WTC11 (cell line): ENCODE measurements at regions not wholly inside any gene's neighbourhood (a gene's known extent, or its start where the extent isn't known, plus 50 kb on each side); places are given as distances from the start of the nearest gene placed in this dataset.

Experiments
- ATAC-seq: fragments of 200-7000 bp; cut with Tn5 transposase; 2 replicates; pipeline ENCODE4 v1.10.0; 2021; ENCODE audit warnings: mild to moderate bottlenecking, moderate library complexity
- CTCF ChIA-PET: fragments of 300-600 bp; sonication (Branson Sonifier 250); formaldehyde crosslinking; loops from one replicate; lab custom pipeline; 2021; ENCODE audit warnings: antibody characterized with exemption; lab: Charles Lee
- POLR2A ChIA-PET: fragments of 350-600 bp; sonication (Branson Sonifier 250); formaldehyde crosslinking; loops from one replicate; lab custom pipeline; 2021; ENCODE audit warnings: antibody characterized with exemption; lab: Charles Lee
- DNase-seq: peaks from one replicate; pipeline ENCODE4 v3.0.0; 2021; ENCODE audit warnings: low spot score
- H3K27ac Mint-ChIP-seq: 2 replicates; pipeline ENCODE4 v1.8.0; 2021; ENCODE audit warnings: mixed read lengths
- H3K27me3 Mint-ChIP-seq: 2 replicates; pipeline ENCODE4 v1.8.0; 2021; ENCODE audit warnings: low read depth, mild to moderate bottlenecking, moderate library complexity, mixed read lengths
- H3K36me3 Mint-ChIP-seq: 2 replicates; pipeline ENCODE4 v1.8.0; 2021; ENCODE audit warnings: mixed read lengths
- H3K4me1 Mint-ChIP-seq: 2 replicates; pipeline ENCODE4 v1.8.0; 2022; ENCODE audit warnings: mixed read lengths
- H3K4me3 Mint-ChIP-seq: 2 replicates; pipeline ENCODE4 v1.8.0; 2021; ENCODE audit warnings: mild to moderate bottlenecking, moderate library complexity, mixed read lengths
- H3K9me3 Mint-ChIP-seq: 2 replicates; pipeline ENCODE4 v1.8.0; 2021; ENCODE audit warnings: mixed read lengths
- CBFB ChIP-seq: sonication (generic); formaldehyde crosslinking; IDR thresholded peaks from 2 replicates; pipeline ENCODE4 v1.8.1; 2022; ENCODE audit warnings: mild to moderate bottlenecking, low read depth, missing genetic modification reagents
- CREB1 ChIP-seq: sonication (generic); formaldehyde crosslinking; IDR thresholded peaks from 2 replicates; pipeline ENCODE4 v1.8.0; 2023; ENCODE audit warnings: mild to moderate bottlenecking, missing genetic modification reagents
- MXD4 ChIP-seq: fragments of 250-450 bp; sonication (Bioruptor Pico); IDR thresholded peaks from 2 replicates; pipeline ENCODE4 v1.8.0; 2021; ENCODE audit warnings: mild to moderate bottlenecking, moderate library complexity, borderline replicate concordance
- MYBL2 ChIP-seq: sonication (generic); formaldehyde crosslinking; IDR thresholded peaks from 2 replicates; pipeline ENCODE4 v1.8.1; 2023; ENCODE audit warnings: mild to moderate bottlenecking, moderate library complexity, missing genetic modification reagents
- NFYB ChIP-seq: sonication (generic); formaldehyde crosslinking; conservative IDR thresholded peaks from 2 replicates; pipeline ENCODE4 v1.8.0; 2022; ENCODE audit warnings: low read depth, missing genetic modification reagents
- ZNF121 ChIP-seq: sonication (generic); formaldehyde crosslinking; IDR thresholded peaks from 2 replicates; pipeline ENCODE4 v1.8.0; 2023; ENCODE audit warnings: missing genetic modification reagents
- ZNF263 ChIP-seq: sonication (generic); formaldehyde crosslinking; IDR thresholded peaks from 2 replicates; pipeline ENCODE4 v1.8.1; 2022; ENCODE audit warnings: low read depth, mild to moderate bottlenecking, moderate library complexity, missing genetic modification reagents
- TF ChIP-seq, protein P1 (sequence below): fragments of 250-450 bp; sonication (Bioruptor Pico); IDR thresholded peaks from 2 replicates; pipeline ENCODE4 v2.1.2; 2022; ENCODE audit warnings: mild to moderate bottlenecking, moderate library complexity
- TF ChIP-seq, protein P2 (sequence below): sonication (generic); formaldehyde crosslinking; IDR thresholded peaks from 2 replicates; pipeline ENCODE4 v1.8.1; 2022; ENCODE audit warnings: low read depth, missing genetic modification reagents, borderline replicate concordance
- TF ChIP-seq, protein P3 (sequence below): sonication (generic); formaldehyde crosslinking; IDR thresholded peaks from 2 replicates; pipeline ENCODE4 v1.8.0; 2022; ENCODE audit warnings: mild to moderate bottlenecking, missing genetic modification reagents
- TF ChIP-seq, protein P4 (sequence below): sonication (generic); formaldehyde crosslinking; IDR thresholded peaks from 2 replicates; pipeline ENCODE4 v1.8.0; 2022; ENCODE audit warnings: missing genetic modification reagents
- TF ChIP-seq, protein P5 (sequence below): sonication (generic); formaldehyde crosslinking; IDR thresholded peaks from 2 replicates; pipeline ENCODE4 v1.8.0; 2022; ENCODE audit warnings: mild to moderate bottlenecking, missing genetic modification reagents
- TF ChIP-seq, protein P6 (sequence below): sonication (generic); formaldehyde crosslinking; IDR thresholded peaks from 2 replicates; pipeline ENCODE4 v1.8.1; 2022; ENCODE audit warnings: low read depth, mild to moderate bottlenecking, moderate library complexity, missing genetic modification reagents, borderline replicate concordance
- TF ChIP-seq, protein P7 (sequence below): fragments of 250-450 bp; sonication (Bioruptor Pico); IDR thresholded peaks from 2 replicates; pipeline ENCODE4 v1.8.0; 2021; ENCODE audit warnings: mild to moderate bottlenecking
- TF ChIP-seq, protein P8 (sequence below): sonication (generic); formaldehyde crosslinking; IDR thresholded peaks from 2 replicates; pipeline ENCODE4 v1.8.1; 2022; ENCODE audit warnings: mild to moderate bottlenecking, missing genetic modification reagents, moderate library complexity, borderline replicate concordance
- TF ChIP-seq, protein P9 (sequence below): sonication (generic); formaldehyde crosslinking; IDR thresholded peaks from 2 replicates; pipeline ENCODE4 v1.8.0; 2022; ENCODE audit warnings: mild to moderate bottlenecking, missing genetic modification reagents
- TF ChIP-seq, protein P10 (sequence below): sonication (generic); formaldehyde crosslinking; IDR thresholded peaks from 2 replicates; pipeline ENCODE4 v1.8.0; 2023; ENCODE audit warnings: missing genetic modification reagents, mild to moderate bottlenecking, borderline replicate concordance

DNA sequence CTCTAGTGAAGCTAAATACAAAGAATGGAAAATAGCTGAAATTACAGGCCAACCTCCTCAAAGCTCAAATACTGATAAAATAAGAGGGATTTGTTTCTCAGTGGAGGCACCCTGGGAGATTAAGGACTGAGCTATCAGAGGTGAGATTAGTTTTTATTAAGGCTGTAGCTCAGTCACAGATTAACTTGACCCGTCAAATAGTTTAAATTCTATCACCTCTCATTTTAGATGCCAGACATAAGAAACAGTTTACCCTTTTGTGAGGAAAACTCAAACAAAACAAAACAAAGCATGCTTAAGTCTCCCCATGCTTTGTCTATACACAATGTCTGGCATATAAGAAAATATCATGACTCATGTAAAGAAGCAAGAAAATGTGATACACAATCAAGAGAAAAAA lies 208.3 kb upstream of the PMFBP1 start (continued):
- TF ChIP-seq, protein P1, sequence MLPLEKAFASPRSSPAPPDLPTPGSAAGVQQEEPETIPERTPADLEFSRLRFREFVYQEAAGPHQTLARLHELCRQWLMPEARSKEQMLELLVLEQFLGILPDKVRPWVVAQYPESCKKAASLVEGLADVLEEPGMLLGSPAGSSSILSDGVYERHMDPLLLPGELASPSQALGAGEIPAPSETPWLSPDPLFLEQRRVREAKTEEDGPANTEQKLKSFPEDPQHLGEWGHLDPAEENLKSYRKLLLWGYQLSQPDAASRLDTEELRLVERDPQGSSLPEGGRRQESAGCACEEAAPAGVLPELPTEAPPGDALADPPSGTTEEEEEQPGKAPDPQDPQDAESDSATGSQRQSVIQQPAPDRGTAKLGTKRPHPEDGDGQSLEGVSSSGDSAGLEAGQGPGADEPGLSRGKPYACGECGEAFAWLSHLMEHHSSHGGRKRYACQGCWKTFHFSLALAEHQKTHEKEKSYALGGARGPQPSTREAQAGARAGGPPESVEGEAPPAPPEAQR (CRISPR knock-in tag), result no peak
- no peak for TF ChIP-seq NFYB
- no peak for TF ChIP-seq ZNF263 (CRISPR knock-in tag)
- TF ChIP-seq, protein P2, sequence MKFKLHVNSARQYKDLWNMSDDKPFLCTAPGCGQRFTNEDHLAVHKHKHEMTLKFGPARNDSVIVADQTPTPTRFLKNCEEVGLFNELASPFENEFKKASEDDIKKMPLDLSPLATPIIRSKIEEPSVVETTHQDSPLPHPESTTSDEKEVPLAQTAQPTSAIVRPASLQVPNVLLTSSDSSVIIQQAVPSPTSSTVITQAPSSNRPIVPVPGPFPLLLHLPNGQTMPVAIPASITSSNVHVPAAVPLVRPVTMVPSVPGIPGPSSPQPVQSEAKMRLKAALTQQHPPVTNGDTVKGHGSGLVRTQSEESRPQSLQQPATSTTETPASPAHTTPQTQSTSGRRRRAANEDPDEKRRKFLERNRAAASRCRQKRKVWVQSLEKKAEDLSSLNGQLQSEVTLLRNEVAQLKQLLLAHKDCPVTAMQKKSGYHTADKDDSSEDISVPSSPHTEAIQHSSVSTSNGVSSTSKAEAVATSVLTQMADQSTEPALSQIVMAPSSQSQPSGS (CRISPR knock-in tag), result no peak
- no peak for TF ChIP-seq MYBL2

DNA sequence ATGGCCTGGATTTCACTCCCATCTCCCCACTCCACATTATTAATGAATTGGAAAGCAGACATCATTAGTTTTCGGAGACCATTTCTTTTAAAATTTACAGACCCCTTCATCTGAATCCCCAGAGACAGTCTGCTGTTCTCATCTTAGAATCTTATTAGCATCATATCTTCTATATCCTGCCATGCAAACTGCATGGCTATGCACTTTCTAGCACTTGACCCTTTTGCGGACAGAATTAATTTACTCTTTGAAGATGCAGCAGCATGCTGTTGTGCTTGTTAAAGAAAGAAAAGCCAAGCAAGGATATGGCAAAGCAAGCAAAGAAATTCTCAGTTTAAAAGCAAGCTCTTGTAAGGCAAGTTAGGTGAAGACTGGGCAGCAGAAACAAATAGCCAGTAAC lies 201.2 kb upstream of the PMFBP1 start:
- no peak overlapping the region for H3K4me3 Mint-ChIP-seq
- ChIA-PET CTCF (interaction anchor here (1.3 to 2.5 kb wide), 2 partner anchors 27 to 94 kb away, joined by 4 to 14 read pairs; no protein-coding TSS in a partner anchor), POLR2A (no interaction called here)
- no peak for ATAC-seq
- no peaks in the 10 kb centered on the region for H3K36me3 Mint-ChIP-seq
- H3K27ac Mint-ChIP-seq, result no peak overlapping the region
- peaks cover 40% of the 10 kb centered on the region for H3K4me1 Mint-ChIP-seq
- no peak for DNase-seq
- no peaks in the 10 kb centered on the region for H3K27me3 Mint-ChIP-seq
- H3K9me3 Mint-ChIP-seq, result no peaks in the 10 kb centered on the region
- no peak for TF ChIP-seq MXD4 (CRISPR knock-in tag)
- no peak for TF ChIP-seq CREB1 (CRISPR knock-in tag)
- TF ChIP-seq, protein P3, sequence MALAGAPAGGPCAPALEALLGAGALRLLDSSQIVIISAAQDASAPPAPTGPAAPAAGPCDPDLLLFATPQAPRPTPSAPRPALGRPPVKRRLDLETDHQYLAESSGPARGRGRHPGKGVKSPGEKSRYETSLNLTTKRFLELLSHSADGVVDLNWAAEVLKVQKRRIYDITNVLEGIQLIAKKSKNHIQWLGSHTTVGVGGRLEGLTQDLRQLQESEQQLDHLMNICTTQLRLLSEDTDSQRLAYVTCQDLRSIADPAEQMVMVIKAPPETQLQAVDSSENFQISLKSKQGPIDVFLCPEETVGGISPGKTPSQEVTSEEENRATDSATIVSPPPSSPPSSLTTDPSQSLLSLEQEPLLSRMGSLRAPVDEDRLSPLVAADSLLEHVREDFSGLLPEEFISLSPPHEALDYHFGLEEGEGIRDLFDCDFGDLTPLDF (CRISPR knock-in tag), result no peak
- no peak for TF ChIP-seq CBFB (CRISPR knock-in tag)
- TF ChIP-seq, protein P4, sequence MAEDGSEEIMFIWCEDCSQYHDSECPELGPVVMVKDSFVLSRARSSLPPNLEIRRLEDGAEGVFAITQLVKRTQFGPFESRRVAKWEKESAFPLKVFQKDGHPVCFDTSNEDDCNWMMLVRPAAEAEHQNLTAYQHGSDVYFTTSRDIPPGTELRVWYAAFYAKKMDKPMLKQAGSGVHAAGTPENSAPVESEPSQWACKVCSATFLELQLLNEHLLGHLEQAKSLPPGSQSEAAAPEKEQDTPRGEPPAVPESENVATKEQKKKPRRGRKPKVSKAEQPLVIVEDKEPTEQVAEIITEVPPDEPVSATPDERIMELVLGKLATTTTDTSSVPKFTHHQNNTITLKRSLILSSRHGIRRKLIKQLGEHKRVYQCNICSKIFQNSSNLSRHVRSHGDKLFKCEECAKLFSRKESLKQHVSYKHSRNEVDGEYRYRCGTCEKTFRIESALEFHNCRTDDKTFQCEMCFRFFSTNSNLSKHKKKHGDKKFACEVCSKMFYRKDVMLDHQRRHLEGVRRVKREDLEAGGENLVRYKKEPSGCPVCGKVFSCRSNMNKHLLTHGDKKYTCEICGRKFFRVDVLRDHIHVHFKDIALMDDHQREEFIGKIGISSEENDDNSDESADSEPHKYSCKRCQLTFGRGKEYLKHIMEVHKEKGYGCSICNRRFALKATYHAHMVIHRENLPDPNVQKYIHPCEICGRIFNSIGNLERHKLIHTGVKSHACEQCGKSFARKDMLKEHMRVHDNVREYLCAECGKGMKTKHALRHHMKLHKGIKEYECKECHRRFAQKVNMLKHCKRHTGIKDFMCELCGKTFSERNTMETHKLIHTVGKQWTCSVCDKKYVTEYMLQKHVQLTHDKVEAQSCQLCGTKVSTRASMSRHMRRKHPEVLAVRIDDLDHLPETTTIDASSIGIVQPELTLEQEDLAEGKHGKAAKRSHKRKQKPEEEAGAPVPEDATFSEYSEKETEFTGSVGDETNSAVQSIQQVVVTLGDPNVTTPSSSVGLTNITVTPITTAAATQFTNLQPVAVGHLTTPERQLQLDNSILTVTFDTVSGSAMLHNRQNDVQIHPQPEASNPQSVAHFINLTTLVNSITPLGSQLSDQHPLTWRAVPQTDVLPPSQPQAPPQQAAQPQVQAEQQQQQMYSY (CRISPR knock-in tag), result no peak
- TF ChIP-seq, protein P5, sequence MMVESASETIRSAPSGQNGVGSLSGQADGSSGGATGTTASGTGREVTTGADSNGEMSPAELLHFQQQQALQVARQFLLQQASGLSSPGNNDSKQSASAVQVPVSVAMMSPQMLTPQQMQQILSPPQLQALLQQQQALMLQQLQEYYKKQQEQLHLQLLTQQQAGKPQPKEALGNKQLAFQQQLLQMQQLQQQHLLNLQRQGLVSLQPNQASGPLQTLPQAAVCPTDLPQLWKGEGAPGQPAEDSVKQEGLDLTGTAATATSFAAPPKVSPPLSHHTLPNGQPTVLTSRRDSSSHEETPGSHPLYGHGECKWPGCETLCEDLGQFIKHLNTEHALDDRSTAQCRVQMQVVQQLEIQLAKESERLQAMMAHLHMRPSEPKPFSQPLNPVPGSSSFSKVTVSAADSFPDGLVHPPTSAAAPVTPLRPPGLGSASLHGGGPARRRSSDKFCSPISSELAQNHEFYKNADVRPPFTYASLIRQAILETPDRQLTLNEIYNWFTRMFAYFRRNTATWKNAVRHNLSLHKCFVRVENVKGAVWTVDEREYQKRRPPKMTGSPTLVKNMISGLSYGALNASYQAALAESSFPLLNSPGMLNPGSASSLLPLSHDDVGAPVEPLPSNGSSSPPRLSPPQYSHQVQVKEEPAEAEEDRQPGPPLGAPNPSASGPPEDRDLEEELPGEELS (CRISPR knock-in tag), result no peak
- TF ChIP-seq, protein P6, sequence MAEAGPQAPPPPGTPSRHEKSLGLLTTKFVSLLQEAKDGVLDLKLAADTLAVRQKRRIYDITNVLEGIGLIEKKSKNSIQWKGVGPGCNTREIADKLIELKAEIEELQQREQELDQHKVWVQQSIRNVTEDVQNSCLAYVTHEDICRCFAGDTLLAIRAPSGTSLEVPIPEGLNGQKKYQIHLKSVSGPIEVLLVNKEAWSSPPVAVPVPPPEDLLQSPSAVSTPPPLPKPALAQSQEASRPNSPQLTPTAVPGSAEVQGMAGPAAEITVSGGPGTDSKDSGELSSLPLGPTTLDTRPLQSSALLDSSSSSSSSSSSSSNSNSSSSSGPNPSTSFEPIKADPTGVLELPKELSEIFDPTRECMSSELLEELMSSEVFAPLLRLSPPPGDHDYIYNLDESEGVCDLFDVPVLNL (CRISPR knock-in tag), result no peak
- TF ChIP-seq, protein P7, sequence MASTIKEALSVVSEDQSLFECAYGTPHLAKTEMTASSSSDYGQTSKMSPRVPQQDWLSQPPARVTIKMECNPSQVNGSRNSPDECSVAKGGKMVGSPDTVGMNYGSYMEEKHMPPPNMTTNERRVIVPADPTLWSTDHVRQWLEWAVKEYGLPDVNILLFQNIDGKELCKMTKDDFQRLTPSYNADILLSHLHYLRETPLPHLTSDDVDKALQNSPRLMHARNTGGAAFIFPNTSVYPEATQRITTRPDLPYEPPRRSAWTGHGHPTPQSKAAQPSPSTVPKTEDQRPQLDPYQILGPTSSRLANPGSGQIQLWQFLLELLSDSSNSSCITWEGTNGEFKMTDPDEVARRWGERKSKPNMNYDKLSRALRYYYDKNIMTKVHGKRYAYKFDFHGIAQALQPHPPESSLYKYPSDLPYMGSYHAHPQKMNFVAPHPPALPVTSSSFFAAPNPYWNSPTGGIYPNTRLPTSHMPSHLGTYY (CRISPR knock-in tag), result no peak
- TF ChIP-seq, protein P8, sequence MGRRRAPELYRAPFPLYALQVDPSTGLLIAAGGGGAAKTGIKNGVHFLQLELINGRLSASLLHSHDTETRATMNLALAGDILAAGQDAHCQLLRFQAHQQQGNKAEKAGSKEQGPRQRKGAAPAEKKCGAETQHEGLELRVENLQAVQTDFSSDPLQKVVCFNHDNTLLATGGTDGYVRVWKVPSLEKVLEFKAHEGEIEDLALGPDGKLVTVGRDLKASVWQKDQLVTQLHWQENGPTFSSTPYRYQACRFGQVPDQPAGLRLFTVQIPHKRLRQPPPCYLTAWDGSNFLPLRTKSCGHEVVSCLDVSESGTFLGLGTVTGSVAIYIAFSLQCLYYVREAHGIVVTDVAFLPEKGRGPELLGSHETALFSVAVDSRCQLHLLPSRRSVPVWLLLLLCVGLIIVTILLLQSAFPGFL, result no peak
- TF ChIP-seq, protein P9, sequence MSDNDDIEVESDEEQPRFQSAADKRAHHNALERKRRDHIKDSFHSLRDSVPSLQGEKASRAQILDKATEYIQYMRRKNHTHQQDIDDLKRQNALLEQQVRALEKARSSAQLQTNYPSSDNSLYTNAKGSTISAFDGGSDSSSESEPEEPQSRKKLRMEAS (CRISPR knock-in tag), result no peak
- TF ChIP-seq ZNF121 (CRISPR knock-in tag), result no peak
- no peak for TF ChIP-seq MYBL2
- TF ChIP-seq, protein P10, sequence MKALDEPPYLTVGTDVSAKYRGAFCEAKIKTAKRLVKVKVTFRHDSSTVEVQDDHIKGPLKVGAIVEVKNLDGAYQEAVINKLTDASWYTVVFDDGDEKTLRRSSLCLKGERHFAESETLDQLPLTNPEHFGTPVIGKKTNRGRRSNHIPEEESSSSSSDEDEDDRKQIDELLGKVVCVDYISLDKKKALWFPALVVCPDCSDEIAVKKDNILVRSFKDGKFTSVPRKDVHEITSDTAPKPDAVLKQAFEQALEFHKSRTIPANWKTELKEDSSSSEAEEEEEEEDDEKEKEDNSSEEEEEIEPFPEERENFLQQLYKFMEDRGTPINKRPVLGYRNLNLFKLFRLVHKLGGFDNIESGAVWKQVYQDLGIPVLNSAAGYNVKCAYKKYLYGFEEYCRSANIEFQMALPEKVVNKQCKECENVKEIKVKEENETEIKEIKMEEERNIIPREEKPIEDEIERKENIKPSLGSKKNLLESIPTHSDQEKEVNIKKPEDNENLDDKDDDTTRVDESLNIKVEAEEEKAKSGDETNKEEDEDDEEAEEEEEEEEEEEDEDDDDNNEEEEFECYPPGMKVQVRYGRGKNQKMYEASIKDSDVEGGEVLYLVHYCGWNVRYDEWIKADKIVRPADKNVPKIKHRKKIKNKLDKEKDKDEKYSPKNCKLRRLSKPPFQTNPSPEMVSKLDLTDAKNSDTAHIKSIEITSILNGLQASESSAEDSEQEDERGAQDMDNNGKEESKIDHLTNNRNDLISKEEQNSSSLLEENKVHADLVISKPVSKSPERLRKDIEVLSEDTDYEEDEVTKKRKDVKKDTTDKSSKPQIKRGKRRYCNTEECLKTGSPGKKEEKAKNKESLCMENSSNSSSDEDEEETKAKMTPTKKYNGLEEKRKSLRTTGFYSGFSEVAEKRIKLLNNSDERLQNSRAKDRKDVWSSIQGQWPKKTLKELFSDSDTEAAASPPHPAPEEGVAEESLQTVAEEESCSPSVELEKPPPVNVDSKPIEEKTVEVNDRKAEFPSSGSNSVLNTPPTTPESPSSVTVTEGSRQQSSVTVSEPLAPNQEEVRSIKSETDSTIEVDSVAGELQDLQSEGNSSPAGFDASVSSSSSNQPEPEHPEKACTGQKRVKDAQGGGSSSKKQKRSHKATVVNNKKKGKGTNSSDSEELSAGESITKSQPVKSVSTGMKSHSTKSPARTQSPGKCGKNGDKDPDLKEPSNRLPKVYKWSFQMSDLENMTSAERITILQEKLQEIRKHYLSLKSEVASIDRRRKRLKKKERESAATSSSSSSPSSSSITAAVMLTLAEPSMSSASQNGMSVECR (CRISPR knock-in tag), result no peak
